H54 (cell line): ENCODE measurements at regions not wholly inside any gene's neighbourhood (a gene's known extent, or its start where the extent isn't known, plus 50 kb on each side); places are given as distances from the start of the nearest gene placed in this dataset.

Experiments used
- DNase-seq: peaks from one replicate; pipeline ENCODE4 v3.0.0; 2011; ENCODE audit warnings: low spot score, mixed read lengths; ENCODE audit not compliant: insufficient read length
- FAIRE-seq: peaks from 3 replicates; lab custom pipeline; 2011; peaks lifted over from hg19 to GRCh38; lab: Jason Lieb, UNC
- POLR2A ChIP-seq: IDR thresholded peaks from 2 replicates; pipeline ENCODE4 v1.6.1; 2011; ENCODE audit warnings: low read depth, mild to moderate bottlenecking, low read length

DNA sequence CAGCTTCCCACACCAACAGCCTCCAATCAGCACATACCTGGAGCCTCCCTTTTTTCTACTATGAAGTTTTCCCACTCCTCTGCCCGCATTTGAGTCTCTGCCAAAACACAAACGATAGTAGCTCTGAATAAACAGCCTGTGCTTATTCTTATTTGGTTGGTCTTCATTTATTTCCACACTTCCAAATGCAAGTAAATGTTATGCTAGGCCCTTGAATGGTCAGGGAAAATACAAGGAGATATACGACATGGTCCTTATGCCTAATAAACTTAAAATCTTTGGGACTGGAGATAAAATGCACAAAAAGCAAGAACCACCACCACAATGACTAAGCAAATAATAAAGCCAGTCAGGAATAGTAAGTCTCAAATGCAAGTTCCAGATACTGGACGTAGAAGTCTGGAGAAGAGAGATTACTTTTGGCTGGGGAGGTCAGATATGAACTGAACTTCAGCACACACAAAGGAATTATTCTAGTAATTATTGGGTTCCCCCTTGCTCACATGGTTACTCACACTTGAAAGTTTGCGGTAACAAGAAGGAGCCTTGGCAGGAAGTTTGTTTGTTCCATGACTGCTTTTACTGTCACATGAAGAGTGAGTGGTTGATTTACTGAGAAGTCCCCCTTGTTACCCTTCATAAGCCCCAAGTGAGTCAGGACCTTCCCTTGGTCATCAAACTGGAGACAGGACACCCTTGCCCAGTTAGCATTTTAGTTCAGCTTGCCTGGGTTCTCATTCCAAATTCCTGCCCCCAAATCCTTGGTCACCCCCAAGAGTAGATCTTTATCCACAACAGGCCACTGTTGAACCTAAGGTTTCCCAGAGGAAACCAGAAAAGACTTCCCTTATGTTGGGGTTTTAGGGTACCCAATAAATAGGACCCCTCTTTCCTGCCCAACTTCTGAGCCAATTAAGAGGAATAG, 511.2 kb upstream of the JARID2 start:
- DNase-seq: no peak
- peak; percentile 15 for FAIRE-seq
- no peak for TF ChIP-seq POLR2A

DNA sequence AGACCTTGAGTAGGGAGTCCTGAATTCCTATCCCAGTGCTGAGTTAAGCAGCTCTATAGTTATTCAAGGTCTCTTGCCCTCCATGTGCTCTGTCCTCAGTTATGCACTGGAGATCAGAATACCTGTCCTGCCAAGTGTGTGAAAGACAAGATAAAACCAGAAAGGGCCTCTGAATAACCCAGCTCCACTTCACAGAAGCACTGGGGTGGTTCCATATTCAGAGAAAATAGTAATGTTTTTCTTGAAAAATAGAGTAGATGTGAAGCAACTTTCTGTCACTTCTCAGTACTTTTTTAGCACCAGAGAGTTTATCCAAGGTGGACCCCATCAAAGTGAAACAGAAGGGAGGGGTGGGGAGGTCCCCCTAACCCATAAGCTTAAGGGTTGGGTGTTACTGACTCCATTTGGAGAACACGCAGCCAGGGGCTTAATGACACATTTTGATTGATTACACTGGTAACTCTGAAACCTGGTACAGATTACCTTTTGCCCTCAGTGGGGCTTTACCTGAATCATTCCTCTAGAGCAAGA, 509.8 kb upstream of the JARID2 start:
- TF ChIP-seq POLR2A: no peak
- no peak for FAIRE-seq
- DNase-seq: no peak

DNA sequence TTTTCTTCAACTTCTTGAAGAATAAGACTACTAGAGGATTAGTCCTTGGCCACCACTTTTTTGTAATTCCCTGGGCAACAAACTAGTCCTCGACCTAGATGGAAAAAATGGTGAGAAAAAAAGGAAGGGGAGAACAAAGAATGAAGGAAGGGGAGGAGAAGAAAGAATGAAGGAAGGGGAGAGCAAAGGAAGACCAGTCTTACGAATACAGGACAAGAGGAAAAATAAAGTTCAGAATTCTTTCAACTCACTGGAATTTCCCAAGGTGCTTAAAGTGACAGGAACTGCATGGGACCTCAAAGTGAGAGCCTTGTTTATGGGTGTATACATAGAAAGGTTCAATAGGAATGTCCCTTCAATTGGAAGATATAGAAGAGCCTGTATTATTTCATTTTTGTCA, 509.3 kb upstream of the JARID2 start:
- no peak for TF ChIP-seq POLR2A

DNA sequence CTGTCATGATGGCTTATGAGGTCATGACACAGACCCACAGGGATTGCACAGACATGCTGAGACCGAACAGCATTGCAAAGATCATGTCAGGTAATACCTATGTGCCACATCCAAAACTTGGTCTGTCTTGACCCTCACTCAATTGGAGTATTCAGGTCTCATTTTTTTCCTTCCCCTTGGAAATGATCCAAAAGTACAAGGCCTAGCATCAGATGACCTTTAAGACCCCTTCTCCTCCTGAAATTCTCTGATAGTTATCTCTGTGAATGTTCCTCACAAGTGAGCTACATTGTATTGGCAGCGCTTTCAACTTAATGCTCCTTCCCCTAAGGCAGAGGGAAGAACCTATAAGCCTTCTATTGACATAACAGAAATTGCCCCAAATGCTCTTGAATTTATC, 507.4 kb upstream of the JARID2 start:
- FAIRE-seq (no peak), DNase-seq (no peak)
- no peak for TF ChIP-seq POLR2A

More for the DNA sequence above, 509.3 kb upstream of the JARID2 start:
- DNase-seq (no peak), FAIRE-seq (no peak)

DNA sequence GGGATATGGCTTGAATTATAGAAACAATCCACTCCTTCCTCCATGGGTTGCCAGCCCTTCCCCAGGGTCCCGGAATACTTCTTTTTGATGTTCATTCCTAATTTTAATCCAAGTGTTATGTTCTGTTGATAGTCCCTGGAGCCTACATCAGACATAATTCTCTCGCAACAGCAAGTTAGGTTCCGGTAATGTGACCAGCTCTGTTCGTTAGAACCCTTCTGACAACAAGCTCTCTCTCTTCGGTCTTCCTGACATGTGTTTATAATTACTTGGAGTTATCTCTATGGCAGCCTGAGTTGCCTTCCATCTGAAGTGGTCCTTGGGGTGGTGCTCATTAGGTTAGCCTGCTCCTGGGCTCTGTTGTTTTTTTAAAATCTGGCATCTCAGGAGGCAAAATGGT, 506.9 kb upstream of the JARID2 start:
- DNase-seq: no peak
- no peak for TF ChIP-seq POLR2A
- no peak for FAIRE-seq

DNA sequence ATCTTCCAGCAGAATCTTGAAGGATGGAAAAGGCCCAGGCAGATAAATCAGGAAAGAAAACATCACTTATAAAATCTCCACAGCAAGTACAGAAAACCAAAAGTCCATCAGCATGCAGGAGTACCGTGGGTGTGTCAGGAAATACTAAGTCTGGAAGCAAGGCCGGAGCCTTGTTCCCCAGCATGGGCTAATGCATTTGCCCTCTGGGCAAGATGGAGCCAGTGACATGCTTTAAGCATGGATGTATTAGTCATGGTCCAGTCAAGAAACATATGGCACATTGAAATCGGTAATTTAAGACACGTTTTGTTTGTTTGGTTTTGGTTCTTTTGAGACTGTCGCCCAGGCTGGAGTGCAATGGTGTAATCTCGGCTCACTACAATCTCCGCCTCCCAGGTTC, 506.0 kb upstream of the JARID2 start:
- DNase-seq (no peak), FAIRE-seq (no peak)
- no peak for TF ChIP-seq POLR2A

DNA sequence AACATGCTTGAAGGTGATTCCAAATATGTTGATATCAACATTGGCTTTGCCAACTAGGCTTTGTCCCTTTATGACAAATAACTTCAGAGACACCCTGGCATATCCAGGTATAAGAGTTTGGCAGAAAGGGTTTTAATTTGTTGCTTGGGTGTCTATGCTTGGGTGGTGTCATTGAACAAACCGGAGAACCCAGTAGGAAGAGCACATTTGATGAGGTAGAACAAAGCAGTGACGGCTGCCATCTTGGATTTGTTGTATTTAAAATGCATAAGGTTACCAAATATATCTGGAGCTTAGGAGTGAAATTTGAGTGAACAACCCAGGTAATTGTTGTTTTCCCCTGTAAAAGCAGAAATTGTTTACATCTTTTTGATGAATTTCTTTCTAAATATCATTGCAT, 503.7 kb upstream of the JARID2 start:
- DNase-seq (no peak), FAIRE-seq (no peak)
- TF ChIP-seq POLR2A: no peak

DNA sequence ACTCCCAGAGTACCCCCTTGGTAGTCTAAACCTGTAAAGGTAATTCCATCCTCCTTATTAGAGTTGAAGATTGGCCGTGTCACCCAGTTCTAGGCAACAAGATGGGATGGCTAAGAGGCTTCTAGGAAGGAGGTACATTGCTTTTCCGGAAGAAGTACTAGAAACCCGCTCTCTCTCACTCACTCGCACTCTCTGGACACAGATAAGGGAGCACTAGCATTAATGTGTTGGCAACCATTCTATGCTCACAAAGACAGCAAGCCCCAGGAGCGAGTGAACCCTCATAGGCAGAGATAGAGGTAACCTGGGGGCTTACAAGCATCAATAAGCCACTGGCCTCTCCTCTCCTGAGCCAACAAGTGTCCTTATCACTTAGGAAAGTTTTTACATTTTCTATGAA, 503.2 kb upstream of the JARID2 start:
- no peak for TF ChIP-seq POLR2A
- FAIRE-seq: no peak
- no peak for DNase-seq

DNA sequence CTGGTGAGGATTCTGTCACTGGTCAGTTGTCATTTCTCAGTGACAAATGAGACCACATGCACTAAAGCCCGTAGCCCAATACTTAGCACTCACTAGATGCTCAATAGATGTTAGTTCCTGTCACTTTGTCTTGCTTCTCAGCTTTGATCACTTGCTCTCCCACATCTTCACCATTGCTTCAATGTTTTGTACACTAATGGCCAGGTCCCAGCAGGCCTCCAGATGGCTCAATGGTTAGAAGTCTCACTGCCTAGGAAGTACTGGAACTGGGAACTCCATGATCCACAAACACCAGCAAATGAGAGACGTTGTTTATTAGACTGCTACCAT, 502.8 kb upstream of the JARID2 start:
- no peak for TF ChIP-seq POLR2A
- DNase-seq (no peak), FAIRE-seq (no peak)

DNA sequence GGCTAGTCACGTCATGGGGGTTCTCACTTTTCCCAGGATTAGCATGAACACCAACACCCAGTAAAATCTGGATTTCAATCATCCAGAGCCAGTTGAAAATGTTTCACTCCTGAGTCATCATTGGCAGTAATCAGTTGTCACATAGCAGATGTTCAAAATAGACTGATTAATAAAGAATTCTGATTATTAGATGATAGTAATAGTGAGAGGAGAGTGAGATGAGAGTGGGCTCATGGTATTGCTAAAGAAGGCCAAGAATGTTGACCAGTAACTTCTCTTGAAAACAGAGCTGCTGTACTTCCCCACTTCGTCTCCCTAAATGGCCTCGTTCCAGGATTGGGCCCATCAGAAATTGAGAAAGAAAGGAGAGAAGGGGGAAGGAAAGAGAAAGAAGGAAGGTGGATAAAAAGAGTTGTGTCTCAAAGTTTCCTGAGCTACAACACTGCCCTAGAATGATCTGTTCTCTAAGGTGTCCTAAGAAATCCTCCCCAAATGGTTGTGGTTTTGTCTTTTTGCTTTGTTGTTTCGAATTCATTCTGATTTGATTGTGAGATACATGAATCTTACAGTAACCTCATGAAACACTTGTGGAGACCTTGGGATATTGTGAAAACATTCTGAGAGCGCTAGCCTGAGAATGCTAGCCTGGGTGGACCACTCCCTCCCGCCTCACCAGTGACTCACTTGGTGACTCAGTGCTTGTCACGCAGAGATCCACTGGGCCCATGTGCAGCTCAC, 502.2 kb upstream of the JARID2 start:
- DNase-seq: peak; percentile 86
- FAIRE-seq: peak; percentile 93
- TF ChIP-seq POLR2A: no peak

DNA sequence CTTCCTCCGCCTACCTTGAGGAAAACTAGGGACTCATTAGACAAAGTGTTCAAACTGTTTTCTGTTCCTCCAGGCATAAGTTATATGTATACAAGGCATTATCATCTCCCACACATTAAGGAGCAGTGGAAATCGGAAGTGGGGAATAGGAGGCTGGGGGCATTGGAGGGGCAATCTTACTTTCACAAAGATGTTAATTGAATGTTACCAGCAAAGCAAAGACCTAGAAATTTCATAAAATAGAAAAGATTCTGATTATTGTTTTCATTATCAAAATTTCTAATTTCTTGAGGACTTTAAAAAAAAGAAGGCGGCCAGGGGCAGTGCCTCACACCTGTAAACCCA, 501.7 kb upstream of the JARID2 start:
- no peak for FAIRE-seq
- no peak for DNase-seq
- TF ChIP-seq POLR2A: no peak

DNA sequence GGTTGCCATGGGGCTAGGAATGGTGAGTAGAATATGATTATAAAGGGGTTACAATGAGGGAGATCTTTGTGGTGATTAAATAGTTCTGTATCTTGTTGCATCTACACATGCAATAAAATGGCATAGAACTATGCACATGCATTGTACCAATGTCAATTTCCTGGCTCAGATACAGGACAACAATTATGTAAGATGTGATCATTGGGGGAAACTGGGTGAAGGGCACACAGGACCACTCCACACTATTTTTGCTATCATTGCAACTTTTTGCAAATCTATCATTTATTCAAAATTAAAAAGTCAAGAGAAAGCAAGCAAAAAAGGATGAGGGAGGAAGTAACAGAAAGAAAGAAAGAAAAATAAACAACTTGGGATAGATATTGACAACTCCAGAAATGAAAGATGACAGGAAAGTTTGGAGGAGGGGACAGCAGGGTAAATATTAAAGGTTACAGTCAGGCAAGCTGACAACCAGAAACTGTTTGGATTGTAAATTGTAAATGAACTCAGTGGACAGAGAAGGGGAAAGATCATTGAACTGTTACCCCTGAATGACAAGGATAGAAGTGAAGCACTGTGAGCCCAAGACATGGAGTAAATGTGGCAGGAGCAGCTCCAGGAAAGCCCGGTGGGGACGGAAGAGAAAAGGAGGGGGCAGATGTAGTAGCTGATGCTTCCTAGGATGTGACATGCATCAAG, 499.6 kb upstream of the JARID2 start:
- TF ChIP-seq POLR2A: no peak
- DNase-seq (no peak), FAIRE-seq (no peak)

DNA sequence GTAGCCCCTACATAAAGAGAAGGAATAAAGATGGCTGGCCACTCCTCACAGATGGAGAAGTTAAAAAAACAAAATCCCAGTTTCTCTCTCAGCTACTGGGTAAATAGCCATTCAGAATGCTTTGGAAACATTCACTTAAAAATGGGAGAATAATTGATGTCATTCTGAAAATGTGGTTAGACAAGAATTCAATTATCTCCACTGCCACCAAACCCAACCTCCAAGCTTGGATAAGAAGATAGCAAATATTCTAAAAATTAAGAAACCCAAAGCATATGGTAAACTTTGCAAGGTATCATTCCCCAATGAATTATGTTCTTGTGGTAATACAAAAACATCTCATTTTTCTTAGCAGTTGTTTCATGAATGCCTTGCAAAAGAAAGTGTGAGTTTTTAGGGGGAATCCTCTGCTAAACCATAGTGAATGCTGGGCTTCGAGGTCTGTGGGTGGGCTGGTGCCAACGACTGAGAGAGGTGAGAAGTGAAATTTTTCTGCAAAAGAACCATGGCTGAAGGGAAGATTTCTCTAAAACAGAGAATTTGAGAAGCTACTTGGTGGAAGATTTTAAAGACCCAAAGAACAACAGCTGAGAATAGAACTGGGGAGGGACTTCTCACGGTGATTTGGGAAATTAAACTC, 497.9 kb upstream of the JARID2 start:
- DNase-seq (no peak), FAIRE-seq (no peak)
- no peak for TF ChIP-seq POLR2A
